ENCODE measurements at regions not wholly inside any gene's neighbourhood (a gene's known extent, or its start where the extent isn't known, plus 50 kb on each side); places are given as distances from the start of the nearest gene placed in this dataset.

DNA sequence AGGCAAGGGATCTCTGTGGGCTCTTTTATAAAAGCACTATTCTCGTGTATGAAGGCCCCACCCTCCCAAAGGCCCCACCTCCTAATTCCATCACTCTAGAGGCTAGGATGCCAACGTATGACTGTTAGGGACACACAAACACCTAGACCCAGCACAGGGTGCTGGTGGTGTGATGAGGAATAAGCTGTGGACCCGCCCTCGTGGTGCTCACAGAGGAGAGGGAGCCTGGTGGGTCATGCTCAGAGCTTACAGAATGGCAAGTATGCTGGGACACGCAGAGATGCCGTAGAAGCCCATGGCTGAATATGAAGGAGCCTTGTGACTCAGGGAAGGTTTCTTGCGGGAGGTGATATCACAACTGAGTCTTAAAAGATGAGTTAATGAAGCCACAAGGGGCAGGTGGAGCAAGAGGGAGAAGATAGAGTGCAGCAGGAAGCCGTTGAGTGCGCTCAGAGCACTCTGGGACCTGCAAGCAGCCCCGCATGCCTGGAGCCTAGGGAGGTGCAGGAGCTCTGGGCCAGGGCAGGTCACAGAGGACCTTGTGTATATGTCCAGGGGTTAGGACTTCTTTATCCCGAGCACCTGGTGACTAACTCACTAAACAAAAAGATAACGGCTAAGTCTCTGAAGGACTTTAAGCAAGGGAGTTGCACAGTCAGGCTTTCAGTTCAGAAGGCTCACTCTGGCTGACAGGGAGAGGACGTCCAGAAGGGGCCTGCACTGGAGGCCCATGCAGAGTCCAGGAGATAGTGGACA is 160.9 kb downstream of the TRIM29 start:
- Histone ChIP-seq H3K79me2 (ENCODE audit: control insufficient read depth, insufficient read depth, low read length) (no peaks in the 10 kb centered on the region), H3K9me3 (replicated peaks; ENCODE audit: control insufficient read depth, insufficient read depth, low read length) (no peaks in the 10 kb centered on the region), H4K20me1 (replicated peaks; ENCODE audit: control insufficient read depth, extremely low read depth, insufficient read depth, low read length) (no peaks in the 10 kb centered on the region), H2AFZ (ENCODE audit: low read depth, low read length) (no peak overlapping the region), H3K9ac (replicated peaks; ENCODE audit: extremely low read depth, insufficient read depth, low read length) (no peak overlapping the region), H3K4me1 (ENCODE audit: control insufficient read depth, extremely low read depth, insufficient read depth, low read length) (no peaks in the 10 kb centered on the region), H3K4me2 (ENCODE audit: insufficient read depth, low read length) (no peak overlapping the region), H3K27ac (ENCODE audit: insufficient read depth, low read depth, low read length) (no peak overlapping the region), H3K4me3 (replicated peaks in 1 of 3; ENCODE audit: insufficient read depth in 1 of 3, low read depth in 1 of 3, low read length in 3 of 3) (no peak overlapping the region), H3K9me1 (replicated peaks; ENCODE audit: control insufficient read depth, extremely low read depth, insufficient read depth, low read length) (no peaks in the 10 kb centered on the region), H3K27me3 (ENCODE audit: control insufficient read depth in 2 of 2, insufficient read depth in 2 of 2, low read length in 2 of 2) (no peaks in the 10 kb centered on the region), H3K36me3 (ENCODE audit: control insufficient read depth in 2 of 2, extremely low read depth in 1 of 2, insufficient read depth in 2 of 2, low read length in 2 of 2) (no peaks in the 10 kb centered on the region)
- ChIA-PET CTCF (no interaction called here), POLR2A (no interaction called here)
- intact Hi-C loops (cut with micrococcal nuclease) (no loop called here), dilution Hi-C loops (cut with MboI; ENCODE audit: extremely low pct_ligation_motif_present, low sequenced_read_pairs) (no loop called here)
- FAIRE-seq (no peak), DNase-seq (ENCODE audit: low read depth, low spot score) (no peak)
- no TSS peak for BruUV-seq (replicated peaks)
- TF ChIP-seq POLR2A (IDR thresholded peaks at IDR 0.05; ENCODE audit: low read depth, low read length) (no peak), FOS (IDR thresholded peaks at IDR 0.05; ENCODE audit: borderline replicate concordance, insufficient read depth, low read length) (no peak), POLR2AphosphoS5 (IDR thresholded peaks at IDR 0.05; ENCODE audit: insufficient read depth, low read depth, low read length) (no peak), EZH2 (IDR thresholded peaks at IDR 0.05; ENCODE audit: borderline replicate concordance, low read depth, low read length, severe bottlenecking) (no peak), GATA2 (IDR thresholded peaks at IDR 0.05; ENCODE audit: insufficient read depth, insufficient read length, low read depth, low read length) (no peak), JUN (IDR thresholded peaks at IDR 0.05; ENCODE audit: borderline replicate concordance, insufficient read depth, insufficient read length, low read depth) (no peak), MYC (IDR thresholded peaks at IDR 0.05; ENCODE audit: low read depth, low read length) (no peak)
- TF ChIP-seq, protein P1, sequence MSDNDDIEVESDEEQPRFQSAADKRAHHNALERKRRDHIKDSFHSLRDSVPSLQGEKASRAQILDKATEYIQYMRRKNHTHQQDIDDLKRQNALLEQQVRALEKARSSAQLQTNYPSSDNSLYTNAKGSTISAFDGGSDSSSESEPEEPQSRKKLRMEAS (IDR thresholded peaks at IDR 0.05; ENCODE audit: insufficient read depth, insufficient read length) = no peak
- TF ChIP-seq, protein P2, sequence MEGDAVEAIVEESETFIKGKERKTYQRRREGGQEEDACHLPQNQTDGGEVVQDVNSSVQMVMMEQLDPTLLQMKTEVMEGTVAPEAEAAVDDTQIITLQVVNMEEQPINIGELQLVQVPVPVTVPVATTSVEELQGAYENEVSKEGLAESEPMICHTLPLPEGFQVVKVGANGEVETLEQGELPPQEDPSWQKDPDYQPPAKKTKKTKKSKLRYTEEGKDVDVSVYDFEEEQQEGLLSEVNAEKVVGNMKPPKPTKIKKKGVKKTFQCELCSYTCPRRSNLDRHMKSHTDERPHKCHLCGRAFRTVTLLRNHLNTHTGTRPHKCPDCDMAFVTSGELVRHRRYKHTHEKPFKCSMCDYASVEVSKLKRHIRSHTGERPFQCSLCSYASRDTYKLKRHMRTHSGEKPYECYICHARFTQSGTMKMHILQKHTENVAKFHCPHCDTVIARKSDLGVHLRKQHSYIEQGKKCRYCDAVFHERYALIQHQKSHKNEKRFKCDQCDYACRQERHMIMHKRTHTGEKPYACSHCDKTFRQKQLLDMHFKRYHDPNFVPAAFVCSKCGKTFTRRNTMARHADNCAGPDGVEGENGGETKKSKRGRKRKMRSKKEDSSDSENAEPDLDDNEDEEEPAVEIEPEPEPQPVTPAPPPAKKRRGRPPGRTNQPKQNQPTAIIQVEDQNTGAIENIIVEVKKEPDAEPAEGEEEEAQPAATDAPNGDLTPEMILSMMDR (IDR thresholded peaks at IDR 0.05; ENCODE audit: extremely low read depth in 1 of 2, insufficient read depth in 1 of 2, low read depth in 1 of 2, low read length in 2 of 2) = no peak

Data from endothelial cell of umbilical vein (primary cell).